ENCODE measurements at regions not wholly inside any gene's neighbourhood (a gene's known extent, or its start where the extent isn't known, plus 50 kb on each side); places are given as distances from the start of the nearest gene placed in this dataset.

- CTCF ChIA-PET, result no interaction called here
- DNase-seq (ENCODE audit: low read depth, low spot score), result no peak
- BruUV-seq (replicated peaks), result no TSS peak
- Histone ChIP-seq H3K4me3 (ENCODE audit: low read depth in 2 of 2, low read length in 2 of 2) (no peak overlapping the region), H3K9me3 (ENCODE audit: control insufficient read depth, insufficient read depth, low read depth, low read length) (no peaks in the 10 kb centered on the region), H3K27me3 (ENCODE audit: control insufficient read depth, insufficient read depth, low read length) (no peaks in the 10 kb centered on the region), H3K4me1 (ENCODE audit: control insufficient read depth, insufficient read depth, low read length) (no peaks in the 10 kb centered on the region), H3K36me3 (ENCODE audit: control insufficient read depth, insufficient read depth, low read length) (no peaks in the 10 kb centered on the region), H3K27ac (ENCODE audit: low read length) (no peak overlapping the region)
- ATAC-seq, result no peak
- intact Hi-C loops (cut with micrococcal nuclease; ENCODE audit: unreplicated experiment), result no loop called here
- POLR2A ChIA-PET, result no interaction called here
- in situ Hi-C loops (cut with HindIII; ENCODE audit: low pct_unique_long_range_greater_than_20kb, low sequenced_read_pairs), result no loop called here
- no peak for TF ChIP-seq POLR2AphosphoS5 (IDR thresholded peaks at IDR 0.05; ENCODE audit: low read depth, low read length)
- no peak for TF ChIP-seq TCF7L2 (IDR thresholded peaks at IDR 0.05; ENCODE audit: low read depth, low read length)
- TF ChIP-seq CTCF (IDR thresholded peaks at IDR 0.05), result no peak
- TF ChIP-seq REST (IDR thresholded peaks at IDR 0.05; ENCODE audit: insufficient read depth in 1 of 2, low read depth in 2 of 2, low read length in 1 of 2), result no peak
- no peak for TF ChIP-seq SIN3A (IDR thresholded peaks at IDR 0.05; ENCODE audit: borderline replicate concordance, insufficient read depth, low read depth, low read length)
These were observed 1231.1 kb upstream of the NXPH2 start for GRCh38 chr2:140011287-140011686.

GRCh38 chr2:140002110-140002509, 1221.9 kb upstream of the NXPH2 start:
- Histone ChIP-seq H3K27ac (ENCODE audit: low read length) (no peak overlapping the region), H3K9me3 (ENCODE audit: control insufficient read depth, insufficient read depth, low read depth, low read length) (no peaks in the 10 kb centered on the region), H3K36me3 (ENCODE audit: control insufficient read depth, insufficient read depth, low read length) (no peaks in the 10 kb centered on the region), H3K4me3 (ENCODE audit: low read depth in 2 of 2, low read length in 2 of 2) (no peak overlapping the region), H3K27me3 (ENCODE audit: control insufficient read depth, insufficient read depth, low read length) (no peaks in the 10 kb centered on the region), H3K4me1 (ENCODE audit: control insufficient read depth, insufficient read depth, low read length) (no peaks in the 10 kb centered on the region)
- in situ Hi-C loops (cut with HindIII; ENCODE audit: low pct_unique_long_range_greater_than_20kb, low sequenced_read_pairs) (no loop called here), intact Hi-C loops (cut with micrococcal nuclease; ENCODE audit: unreplicated experiment) (no loop called here)
- DNase-seq (ENCODE audit: low read depth, low spot score) (no peak), ATAC-seq (no peak)
- BruUV-seq (replicated peaks), result no TSS peak
- TF ChIP-seq SIN3A (IDR thresholded peaks at IDR 0.05; ENCODE audit: borderline replicate concordance, insufficient read depth, low read depth, low read length) (no peak), CTCF (IDR thresholded peaks at IDR 0.05) (no peak), TCF7L2 (IDR thresholded peaks at IDR 0.05; ENCODE audit: low read depth, low read length) (no peak), POLR2AphosphoS5 (IDR thresholded peaks at IDR 0.05; ENCODE audit: low read depth, low read length) (no peak), REST (IDR thresholded peaks at IDR 0.05; ENCODE audit: insufficient read depth in 1 of 2, low read depth in 2 of 2, low read length in 1 of 2) (no peak)
- ChIA-PET POLR2A (interaction anchor here (0.6 kb wide), 1 partner anchor 802 kb away, joined by 3 read pairs; no protein-coding TSS in a partner anchor), CTCF (no interaction called here)
